Muscle of leg (tissue), 3 donors: ENCODE measurements at regions not wholly inside any gene's neighbourhood (a gene's known extent, or its start where the extent isn't known, plus 50 kb on each side); places are given as distances from the start of the nearest gene placed in this dataset.

ENCODE experiments used
- DNase-seq: peaks from one replicate; pipeline ENCODE4 v3.0.0; 2013
- H3K27ac ChIP-seq: one replicate; pipeline ENCODE4 v1.5.1; 2013; ENCODE audit warnings: mild to moderate bottlenecking, low read length, control low read depth
- H3K27me3 ChIP-seq: one replicate; pipeline ENCODE4 v1.6.1; 2013; ENCODE audit warnings: low read length; ENCODE audit not compliant: control insufficient read depth, insufficient read depth
- H3K36me3 ChIP-seq: one replicate; pipeline ENCODE4 v1.6.1; 2013; ENCODE audit warnings: low read length; ENCODE audit not compliant: control insufficient read depth, insufficient read depth
- H3K4me1 ChIP-seq: one replicate; pipeline ENCODE4 v1.6.1; 2013; ENCODE audit warnings: low read length; ENCODE audit not compliant: control insufficient read depth, insufficient read depth
- H3K4me3 ChIP-seq: one replicate; pipeline ENCODE4 v1.5.1; 2013; ENCODE audit warnings: low read length, control low read depth
- H3K9me3 ChIP-seq: replicated peaks from 2 replicates; pipeline ENCODE4 v1.6.1; 2013; ENCODE audit warnings: low read depth, low read length; ENCODE audit not compliant: control insufficient read depth
- WGBS: methylation state at CpG from one replicate; pipeline ENCODE4 v1.1.5; 2013; ENCODE audit warnings: missing lambda C conversion rate; ENCODE audit not compliant: insufficient coverage; 5-methylcytosine and 5-hydroxymethylcytosine counted together

DNA sequence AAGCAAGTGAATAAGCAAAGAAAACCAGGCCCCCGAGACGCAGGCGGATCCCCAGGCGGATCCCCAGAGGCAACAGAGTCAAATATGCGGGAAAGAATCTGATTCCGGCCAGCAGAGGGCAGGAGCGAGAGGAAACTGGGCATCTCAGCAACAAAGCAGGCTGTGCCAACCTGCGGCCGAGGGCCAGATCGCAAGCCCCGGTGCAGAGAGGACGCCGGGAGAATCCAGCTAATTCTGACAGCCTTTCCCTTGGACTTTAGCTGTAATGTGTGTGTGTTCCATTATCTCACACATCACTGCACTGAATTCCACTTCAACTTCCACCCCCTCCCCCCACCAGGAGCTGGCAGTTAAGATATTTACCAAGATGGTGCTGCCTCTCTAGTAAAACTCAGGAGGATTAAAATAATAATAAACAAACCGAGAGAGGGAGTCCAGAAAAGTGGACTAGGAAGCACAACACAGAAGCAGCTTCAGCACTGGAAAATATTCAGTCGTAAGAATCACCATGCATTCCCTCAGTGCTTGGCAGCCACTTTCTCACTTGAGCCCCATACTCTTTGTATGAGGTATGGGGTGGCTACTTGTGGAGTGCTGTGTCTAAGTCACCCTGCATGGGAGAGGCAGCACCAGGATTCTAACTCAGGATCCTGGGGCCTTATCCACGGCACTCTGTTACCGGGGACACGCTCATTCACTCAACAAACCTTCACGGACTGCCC lies 66.2 kb upstream of the SNX9 start:
- peak; percentile 88 for DNase-seq
- Histone ChIP-seq H3K36me3 (no peaks in the 10 kb centered on the region), H3K4me1 (peaks cover 26% of the 10 kb centered on the region), H3K27ac (peak overlapping the region; percentile 31), H3K27me3 (peaks cover 4% of the 10 kb centered on the region), H3K4me3 (no peak overlapping the region), H3K9me3 (peaks cover 2% of the 10 kb centered on the region)
- 17% methylated on average over 8 of the region's 19 CpGs for WGBS

DNA sequence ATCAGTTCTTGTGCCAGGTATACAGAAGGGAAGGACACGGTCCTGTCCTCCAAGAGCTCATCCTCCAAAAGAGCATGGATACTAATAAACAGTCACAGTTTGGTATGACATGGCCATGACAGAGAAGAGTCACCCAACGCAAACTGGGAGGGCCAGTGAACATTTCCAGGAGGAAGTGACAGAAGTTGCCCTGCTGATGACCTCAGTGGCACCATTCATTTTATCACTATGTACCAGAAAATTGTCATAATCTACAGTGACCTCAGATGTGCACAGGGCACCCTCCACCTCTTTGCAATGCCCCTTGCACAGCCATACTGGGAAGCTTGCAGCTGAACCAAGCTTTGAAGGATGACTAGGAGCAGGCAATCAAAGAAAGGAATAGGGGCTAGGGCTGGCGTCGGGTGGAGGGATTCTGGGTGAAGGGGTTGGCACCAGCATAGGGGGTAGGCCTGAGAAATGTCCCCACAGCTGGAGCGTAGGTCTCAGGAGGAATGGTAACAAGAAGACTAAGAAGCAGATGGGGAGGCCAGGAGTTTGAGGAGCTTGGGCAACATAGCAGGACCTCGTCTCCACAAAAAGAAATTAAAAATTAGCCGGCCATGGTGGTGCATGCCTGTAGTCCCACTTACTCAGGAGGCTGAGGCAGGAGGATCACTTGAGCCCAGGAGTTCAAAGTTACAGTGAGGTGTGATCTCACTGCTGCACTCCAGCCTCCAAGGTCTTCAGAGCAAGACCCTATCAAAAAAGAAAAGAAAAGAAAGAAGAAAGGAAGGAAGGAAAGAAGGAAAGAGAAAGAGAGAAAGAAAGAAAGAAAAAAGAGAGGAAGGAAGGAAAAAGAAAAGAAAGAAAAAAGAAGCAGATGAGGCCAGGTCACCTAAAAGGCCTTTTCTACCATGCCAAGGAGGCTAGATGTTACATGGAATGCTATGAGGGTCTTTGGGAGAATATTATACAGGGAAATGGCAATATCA lies 65.3 kb upstream of the SNX9 start:
- peaks cover 28% of the 10 kb centered on the region for H3K4me1 ChIP-seq
- WGBS = 91% methylated on average over 6 of the region's 7 CpGs

DNA sequence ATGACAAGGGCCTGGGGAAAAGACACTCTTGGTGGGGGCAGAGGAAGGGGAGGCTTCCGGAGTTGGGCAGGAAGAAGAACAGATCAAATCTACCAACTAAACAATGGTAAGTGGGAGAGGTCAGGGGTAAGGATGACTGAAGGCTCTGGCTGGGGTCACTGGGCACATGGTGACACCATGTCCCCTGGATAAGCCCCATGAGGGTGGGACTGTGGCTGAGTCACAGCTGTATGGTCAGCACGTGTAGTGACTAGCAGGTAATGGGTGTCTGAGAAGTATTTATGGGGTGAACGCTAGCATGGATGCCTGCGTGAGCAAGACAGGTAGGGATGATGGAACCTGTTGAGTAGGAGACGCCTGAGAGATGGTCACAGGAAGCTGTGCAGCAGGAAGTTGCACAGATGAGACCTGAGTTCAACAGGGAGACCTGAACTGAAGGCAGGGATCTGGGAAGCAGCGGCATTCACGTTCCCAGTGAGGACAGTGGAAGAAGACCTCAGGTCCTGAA lies 64.5 kb upstream of the SNX9 start:
- Histone ChIP-seq H3K9me3 (peaks cover 2% of the 10 kb centered on the region), H3K4me3 (no peak overlapping the region), H3K36me3 (no peaks in the 10 kb centered on the region), H3K27ac (no peak overlapping the region), H3K27me3 (peaks cover 4% of the 10 kb centered on the region), H3K4me1 (peaks cover 35% of the 10 kb centered on the region)
- no peak for DNase-seq
- 98% methylated on average over 6 of the region's 7 CpGs for whole genome bisulfite sequencing

More for the DNA sequence above, 65.3 kb upstream of the SNX9 start:
- peaks cover 2% of the 10 kb centered on the region for H3K9me3 ChIP-seq
- H3K27ac ChIP-seq = peak overlapping the region; percentile 31
- DNase-seq = no peak
- H3K4me3 ChIP-seq = no peak overlapping the region
- peaks cover 4% of the 10 kb centered on the region for H3K27me3 ChIP-seq
- H3K36me3 ChIP-seq = no peaks in the 10 kb centered on the region

DNA sequence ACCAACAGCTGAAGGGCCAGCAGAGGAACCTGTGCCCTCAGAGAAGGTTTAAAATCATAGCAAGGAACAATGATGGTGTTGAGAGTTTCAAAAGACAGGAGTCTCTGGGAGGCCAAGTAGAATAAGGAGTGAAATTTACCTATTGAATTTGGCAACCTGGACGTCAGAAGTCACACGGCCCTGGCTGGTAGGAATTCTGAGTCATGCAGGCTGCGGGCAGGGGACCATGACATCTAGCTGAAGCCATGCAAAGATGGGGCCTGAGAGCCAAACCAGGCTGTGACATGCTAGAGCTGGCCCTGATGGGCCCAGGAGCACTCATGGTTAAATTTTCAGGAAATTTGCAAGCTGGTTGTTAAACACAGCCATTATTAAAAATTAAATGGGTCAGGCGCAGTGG lies 64.0 kb upstream of the SNX9 start:
- Histone ChIP-seq H3K36me3 (no peaks in the 10 kb centered on the region), H3K9me3 (peaks cover 2% of the 10 kb centered on the region), H3K27me3 (peaks cover 4% of the 10 kb centered on the region), H3K27ac (no peak overlapping the region), H3K4me3 (no peak overlapping the region), H3K4me1 (peaks cover 38% of the 10 kb centered on the region)
- no peak for DNase-seq
- WGBS = 90% methylated on average over 3 of the region's 4 CpGs

DNA sequence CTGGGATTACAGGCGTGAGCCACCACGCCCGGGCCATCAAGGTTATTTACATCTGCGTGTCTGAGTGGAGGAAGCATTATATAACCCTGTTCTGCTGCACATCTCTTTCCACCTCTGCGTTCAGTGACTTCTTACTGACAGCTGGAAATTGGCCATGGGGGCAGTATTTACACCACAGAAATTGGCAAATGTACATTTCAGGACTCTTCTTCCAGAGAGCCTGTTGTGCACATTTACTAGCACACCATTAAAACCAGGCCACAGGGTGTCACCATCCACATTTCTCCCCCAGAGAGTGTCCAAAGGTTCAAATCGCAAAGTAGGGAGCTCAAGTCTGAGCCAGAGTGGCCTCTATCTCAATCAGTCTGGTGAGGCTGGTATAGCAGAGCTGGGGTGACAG lies 62.9 kb upstream of the SNX9 start:
- Histone ChIP-seq H3K9me3 (peaks cover 2% of the 10 kb centered on the region), H3K27ac (no peak overlapping the region), H3K4me3 (no peak overlapping the region), H3K36me3 (no peaks in the 10 kb centered on the region), H3K4me1 (peaks cover 40% of the 10 kb centered on the region), H3K27me3 (peaks cover 4% of the 10 kb centered on the region)
- WGBS = 94% methylated on average over 5 of the region's 6 CpGs
- DNase-seq = no peak

DNA sequence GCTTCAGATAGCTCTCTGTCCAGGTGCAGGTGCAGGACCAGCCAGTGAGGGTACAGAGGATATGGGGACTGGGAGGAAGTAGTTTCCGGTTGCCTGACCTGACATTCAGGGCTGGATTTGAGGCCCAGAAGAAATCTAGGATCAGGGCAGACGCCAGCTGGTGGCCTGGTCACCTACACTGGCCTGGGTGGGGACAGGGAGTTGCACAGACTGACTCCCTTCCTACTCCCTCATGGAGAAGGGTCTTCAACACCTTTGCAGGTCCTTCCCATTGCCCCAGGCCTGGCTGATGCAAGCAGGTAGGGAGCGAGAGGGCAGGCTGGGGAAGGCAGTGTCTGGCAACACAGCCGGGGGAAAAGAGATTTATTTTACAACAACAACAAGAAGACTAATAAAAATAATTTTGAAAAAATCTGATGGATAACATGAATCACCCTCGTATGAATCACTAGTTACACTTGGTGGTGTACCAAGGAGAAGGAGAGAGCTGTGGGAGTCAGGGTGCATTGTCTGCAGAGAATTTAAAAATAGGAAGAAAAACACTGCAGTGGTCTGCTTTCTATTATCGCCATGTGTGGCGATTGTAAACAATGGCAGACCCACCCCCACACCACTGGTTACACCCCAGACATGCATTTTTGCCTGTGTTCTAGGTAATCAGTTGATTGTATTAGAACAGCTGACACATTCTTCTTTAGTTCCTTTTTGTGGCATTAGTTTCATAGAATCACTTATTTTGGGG lies 62.3 kb upstream of the SNX9 start:
- WGBS = 71% methylated on average over 1 of the region's 7 CpGs
- Histone ChIP-seq H3K27ac (peak overlapping the region; percentile 17), H3K9me3 (peaks cover 2% of the 10 kb centered on the region), H3K27me3 (peaks cover 4% of the 10 kb centered on the region), H3K4me1 (peaks cover 40% of the 10 kb centered on the region), H3K36me3 (no peaks in the 10 kb centered on the region), H3K4me3 (no peak overlapping the region)
- DNase-seq = no peak

DNA sequence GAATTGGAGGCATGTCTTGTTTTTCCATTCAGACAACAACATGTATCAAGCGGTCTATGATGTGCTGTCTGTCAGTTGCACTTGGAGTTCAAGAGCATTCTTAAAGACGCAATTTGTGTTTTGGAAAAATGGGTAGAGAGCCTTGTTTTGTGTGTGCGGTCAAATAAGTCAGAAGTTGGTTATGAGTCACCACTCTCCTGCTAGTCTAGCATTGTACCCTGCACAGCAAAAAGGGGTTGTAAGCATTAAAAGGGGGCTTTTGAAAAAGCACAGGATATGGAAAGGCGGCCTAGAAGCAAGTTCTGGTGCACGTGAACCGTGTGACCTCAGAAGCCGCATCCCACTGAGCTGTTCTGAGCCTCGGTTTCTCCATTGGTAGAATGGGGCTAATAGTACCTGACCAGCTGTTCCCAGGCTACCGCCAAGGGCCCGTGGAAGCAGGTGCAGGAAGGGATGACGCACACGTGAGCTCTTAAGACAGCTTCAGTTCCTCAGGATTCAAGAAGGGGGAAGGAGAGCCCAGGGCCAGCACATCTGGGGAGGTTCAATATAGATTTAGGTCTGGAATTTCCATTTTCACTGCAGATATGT lies 61.6 kb upstream of the SNX9 start:
- Histone ChIP-seq H3K4me3 (no peak overlapping the region), H3K36me3 (no peaks in the 10 kb centered on the region), H3K4me1 (peaks cover 39% of the 10 kb centered on the region), H3K27ac (peak overlapping the region; percentile 45), H3K27me3 (peaks cover 4% of the 10 kb centered on the region), H3K9me3 (peaks cover 2% of the 10 kb centered on the region)
- no peak for DNase-seq
- 79% methylated on average over 9 of the region's 12 CpGs for WGBS

DNA sequence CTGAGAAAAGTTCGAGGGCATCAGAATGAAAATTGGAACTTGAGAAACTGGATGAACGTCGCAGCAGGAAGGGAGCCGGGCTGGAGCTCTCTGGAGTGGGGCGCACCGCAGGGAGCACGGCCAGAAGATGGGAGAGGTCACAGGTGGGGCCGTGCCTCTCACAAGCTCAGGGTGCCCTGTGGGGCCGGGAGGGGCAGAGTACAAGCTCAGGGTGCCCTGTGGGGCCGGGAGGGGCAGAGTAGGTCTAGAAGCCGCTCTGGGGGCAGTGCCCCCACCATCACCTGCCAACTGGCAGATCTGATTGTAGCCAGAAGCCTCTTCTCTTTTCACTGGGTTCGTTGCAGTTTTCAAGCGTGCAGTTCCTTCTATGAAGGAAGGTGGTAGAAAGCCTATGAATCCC lies 61.1 kb upstream of the SNX9 start:
- Histone ChIP-seq H3K4me1 (peaks cover 34% of the 10 kb centered on the region), H3K27ac (peak overlapping the region; percentile 37), H3K36me3 (no peaks in the 10 kb centered on the region), H3K9me3 (peaks cover 2% of the 10 kb centered on the region), H3K4me3 (no peak overlapping the region), H3K27me3 (peaks cover 4% of the 10 kb centered on the region)
- DNase-seq = no peak
- WGBS = 52% methylated on average over 8 of the region's 13 CpGs

DNA sequence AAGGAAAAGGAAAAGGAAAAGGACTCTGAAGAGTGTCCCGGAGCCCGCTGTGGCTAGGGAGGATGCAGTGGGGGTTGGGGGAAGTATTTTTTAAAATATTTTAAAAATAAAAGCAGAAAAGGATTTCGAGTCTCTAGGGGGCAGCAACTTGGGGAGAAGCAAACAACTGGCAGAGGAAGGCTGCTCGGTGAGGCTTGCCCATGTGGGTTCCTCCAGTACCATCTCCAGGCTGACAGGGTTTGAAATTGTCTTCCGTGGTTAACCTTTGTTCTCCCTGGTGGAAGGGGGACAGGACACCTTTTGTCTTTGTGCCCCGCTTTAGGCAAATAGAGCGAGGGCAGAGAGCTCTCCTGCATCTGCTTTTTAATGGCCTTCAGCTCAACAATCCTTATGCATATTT lies 60.4 kb upstream of the SNX9 start:
- Histone ChIP-seq H3K9me3 (peaks cover 2% of the 10 kb centered on the region), H3K27ac (no peak overlapping the region), H3K36me3 (no peaks in the 10 kb centered on the region), H3K4me1 (peaks cover 28% of the 10 kb centered on the region), H3K4me3 (no peak overlapping the region), H3K27me3 (peaks cover 4% of the 10 kb centered on the region)
- no CpG with 5 or more reads among the region's 7 CpGs for WGBS
- DNase-seq = no peak
